ENCODE measurements at regions not wholly inside any gene's neighbourhood (a gene's known extent, or its start where the extent isn't known, plus 50 kb on each side); places are given as distances from the start of the nearest gene placed in this dataset.

DNA sequence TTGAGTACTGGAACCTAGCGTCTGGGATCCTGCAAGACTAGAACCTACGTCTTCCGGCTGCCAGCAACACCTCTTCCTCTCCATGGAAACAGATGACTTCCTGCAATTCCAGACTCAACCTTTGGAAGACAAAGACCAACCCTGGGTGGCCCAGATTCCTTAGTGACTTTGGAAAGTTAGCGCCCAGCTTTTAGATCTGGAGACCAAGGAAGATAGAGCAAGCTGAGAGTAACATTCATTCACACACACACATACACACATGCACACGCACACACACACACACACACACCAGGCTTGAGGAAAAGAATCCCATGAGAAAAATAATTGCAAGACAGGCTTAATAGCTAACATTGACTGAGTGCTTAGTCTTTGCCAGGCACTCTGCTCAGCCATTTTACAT is 788.9 kb downstream of the UQCRFS1 start:
- DNase-seq: no peak

DNA sequence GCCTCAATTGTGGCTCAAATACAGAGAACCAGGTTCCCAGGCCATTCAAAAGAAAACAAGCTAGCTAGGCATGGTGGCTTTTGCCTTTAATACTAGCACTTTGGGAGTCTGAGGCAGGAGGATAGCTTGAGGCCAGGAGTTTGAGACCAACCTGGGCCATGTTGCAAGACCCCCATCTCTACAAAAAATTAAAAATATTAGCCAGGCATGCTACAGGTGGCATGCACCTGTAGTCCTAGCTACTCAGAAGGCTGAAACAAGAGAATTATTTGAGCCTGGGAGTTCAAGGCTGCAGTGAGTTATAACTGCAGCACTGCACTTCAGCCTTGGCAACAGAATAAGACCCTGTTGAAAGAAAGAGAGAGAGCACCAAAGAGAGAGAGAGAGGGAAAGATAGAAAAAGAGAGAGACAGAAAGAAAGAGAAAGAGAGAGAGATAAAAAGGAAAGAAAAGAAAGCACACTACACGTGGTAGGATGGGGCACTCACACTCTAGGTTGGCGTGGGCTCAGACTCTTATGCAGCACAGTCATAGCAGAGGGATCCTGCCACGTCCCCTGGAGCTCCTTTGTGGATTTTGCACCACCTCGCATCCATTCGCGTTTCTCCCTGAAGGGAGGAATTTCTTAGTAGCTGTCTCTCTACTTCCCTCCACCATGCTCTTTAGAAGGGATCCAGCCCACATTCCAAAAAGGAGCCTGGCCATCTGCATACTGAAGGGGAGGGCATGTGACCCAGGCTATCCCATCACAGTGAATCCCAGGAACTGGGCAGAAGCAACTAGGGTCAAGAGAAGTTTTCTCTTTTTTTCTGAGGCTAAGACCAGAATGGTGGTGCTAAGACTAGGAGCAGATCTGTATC is 789.9 kb downstream of the UQCRFS1 start:
- no peak for DNase-seq

DNA sequence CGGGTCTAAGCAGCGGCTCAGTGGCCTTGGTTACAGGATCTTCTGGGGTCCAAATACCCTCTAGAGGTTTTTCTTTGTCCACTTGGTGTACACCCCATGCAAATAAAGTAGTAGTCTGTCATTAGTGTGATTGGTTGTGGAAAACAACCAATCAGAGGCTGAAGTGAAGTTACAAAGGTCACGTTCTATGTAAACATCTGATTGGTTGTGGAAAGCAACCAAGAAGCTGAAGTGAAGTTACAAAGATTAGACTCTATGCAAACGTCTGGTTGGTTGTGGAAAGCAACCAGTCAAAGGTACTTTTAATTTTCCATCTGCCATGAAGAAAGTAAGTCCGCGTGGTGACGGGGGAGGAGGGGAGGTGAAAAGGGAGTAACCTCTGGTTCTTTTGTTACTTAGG is 790.9 kb downstream of the UQCRFS1 start:
- DNase-seq: no peak

DNA sequence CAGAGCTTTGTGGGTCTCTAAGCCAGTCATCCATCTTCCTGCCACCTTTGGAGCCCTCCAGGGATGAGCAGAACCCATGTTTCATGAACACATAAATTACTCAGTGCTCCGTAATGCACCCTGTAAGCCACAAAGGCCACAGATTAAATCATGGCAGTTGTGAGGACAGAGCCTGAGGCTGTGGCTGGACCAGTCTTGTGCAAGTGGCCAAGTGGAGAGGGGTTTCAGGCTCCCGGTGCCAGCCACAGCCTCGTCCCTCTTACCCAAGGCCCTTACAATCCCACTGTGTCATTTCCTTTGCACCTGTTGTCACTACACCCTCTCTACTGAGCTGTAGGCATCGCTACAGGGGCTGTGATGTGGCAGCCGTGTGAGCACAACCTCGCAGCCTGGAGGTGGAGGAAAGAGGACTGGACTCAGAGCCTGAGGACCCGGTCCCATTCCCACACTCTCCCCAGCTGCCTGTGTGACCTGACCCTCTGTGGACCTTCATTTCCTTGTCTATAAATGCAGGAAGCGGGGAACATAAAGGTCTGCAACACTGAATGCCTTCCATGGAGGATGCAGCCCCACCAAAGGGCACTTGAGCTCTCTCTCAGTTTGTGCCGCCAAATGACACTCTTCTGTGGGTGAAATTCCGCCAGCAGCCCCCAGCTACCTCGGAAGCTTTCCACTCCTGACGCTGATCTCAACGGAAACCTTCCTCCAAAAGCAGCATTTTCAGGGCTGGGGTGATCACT is 792.0 kb downstream of the UQCRFS1 start:
- DNase-seq: no peak

DNA sequence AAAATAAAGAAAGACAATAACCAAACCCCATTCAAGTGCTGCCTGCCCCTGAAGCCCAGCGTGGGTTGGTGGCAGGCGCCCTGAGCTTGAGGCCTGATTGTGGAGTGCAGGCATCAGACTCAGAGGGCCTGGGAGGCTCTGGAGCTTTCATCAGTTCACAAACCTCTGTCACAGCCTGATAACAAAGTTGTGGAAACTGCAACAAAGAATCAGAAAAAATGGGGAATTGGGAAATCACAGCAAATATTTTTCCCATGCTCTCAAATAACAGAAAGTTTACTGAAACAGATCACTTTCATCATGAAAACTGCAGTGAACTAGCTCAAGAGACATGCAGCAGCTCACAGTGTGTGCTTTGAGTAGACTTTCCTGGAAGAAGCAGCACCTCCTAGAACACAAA is 793.6 kb downstream of the UQCRFS1 start:
- no peak for DNase-seq

DNA sequence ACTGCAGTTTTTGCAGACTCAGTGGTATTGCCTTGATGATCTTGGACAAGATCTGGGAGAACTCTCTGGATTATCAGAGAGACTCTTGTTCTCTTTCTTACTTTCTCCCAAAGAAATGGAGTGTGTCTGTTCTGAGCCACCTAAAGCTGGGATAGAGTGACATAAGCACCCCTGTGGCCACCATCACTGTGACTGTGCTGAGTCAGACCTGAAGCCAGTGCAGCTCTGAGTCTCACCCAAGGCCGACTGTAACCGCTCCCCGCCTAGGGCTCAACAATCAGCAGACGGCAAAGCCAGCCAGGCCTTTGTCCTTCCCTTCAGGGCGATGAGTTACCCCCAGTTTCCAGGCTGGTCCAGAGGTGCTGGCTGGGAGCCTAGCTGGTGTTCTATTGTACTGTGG is 795.6 kb downstream of the UQCRFS1 start:
- no peak for DNase-seq

DNA sequence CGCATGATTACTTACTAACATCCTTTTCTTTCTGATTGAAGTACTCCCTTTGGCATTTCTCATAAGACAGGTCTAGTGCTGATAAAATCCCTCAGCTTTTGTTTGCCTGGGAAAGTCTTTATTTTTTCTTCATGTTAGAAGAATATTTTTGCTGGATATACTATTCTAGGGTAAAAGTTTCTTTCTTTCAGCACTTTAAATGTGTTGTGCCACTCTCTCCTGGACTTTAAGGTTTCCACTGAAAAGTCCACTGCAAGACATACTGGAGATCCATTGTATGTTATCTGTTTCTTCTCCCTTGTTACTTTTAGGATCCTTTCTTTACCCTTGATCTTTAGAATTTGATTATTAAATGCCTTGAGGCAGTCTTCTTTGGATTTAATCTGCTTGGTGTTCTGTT is 796.7 kb downstream of the UQCRFS1 start:
- DNase-seq: no peak

DNA sequence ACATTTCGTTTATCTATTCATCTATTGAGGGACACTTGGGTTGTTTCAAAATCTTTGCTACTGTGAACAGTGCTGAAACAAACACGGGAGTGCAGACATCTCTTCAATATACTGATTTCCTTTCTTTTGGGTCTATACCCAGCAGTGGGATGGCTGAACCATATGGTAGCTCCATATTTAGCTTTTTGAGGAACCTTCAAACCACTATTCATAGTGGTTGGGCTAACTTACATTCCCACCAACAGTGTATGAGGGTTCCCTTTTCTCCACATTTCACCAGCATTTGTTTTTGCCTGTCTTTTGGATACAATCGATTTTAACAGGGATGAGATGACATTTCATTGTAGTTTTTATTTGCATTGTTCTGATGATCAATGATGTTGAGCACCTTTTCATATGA is 798.2 kb downstream of the UQCRFS1 start:
- no peak for DNase-seq

DNA sequence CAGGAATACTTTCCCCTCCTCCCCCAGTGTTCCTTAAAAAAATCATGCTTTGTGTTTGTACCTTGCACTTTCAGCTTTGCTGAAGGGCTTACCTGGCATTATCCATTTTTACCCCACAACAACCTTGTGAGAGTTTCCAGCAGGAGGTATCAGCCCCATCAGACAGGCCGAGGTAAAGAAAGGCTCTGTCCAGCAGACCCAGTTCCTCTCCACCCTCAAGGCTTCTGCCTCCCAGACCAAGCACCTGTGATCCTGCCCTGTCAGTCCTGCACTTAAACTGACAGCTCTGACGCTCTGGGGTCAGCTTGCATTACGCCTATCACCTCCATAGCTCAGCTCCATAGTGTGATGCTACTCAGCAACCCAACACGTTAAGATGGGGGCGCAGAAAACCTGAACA is 803.1 kb downstream of the UQCRFS1 start:
- no peak for DNase-seq

DNA sequence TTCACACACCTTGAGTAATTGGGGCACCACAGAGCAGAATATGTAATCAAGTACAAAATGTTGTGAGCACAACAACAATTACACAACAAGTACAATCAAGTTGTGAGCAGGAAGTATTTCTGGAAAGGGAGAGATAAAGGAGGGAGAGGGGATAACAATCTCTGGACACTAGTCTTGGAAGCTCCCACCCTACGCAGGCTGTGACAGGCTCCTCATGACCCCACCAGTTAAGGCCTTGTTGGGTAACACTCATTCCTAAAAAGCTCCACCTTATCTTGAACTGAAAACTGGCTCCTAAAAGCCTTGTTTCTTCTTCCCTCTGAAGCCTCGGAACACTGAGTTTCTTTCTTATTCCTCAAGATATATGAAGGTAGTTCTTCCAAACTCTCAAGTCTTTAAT is 806.0 kb downstream of the UQCRFS1 start:
- no peak for DNase-seq

DNA sequence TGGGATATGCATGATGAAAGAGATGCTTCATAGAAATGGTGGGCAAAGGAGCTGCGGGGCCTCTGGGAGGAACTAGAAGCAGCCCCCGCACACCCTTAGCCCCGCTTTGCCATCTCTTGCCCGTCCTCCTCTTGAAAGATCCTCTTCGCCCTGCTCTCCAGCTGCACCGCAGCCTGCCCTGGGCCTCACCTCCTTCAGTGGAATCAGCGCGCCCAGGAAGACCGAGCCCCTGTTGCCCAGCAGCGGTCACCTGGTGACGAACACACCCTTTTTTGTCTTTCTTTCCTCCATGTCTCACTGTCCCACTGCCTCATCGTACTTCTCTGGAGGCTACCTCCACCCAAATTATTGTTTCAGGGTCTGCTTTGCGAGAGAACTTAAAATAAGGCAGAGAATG is 807.6 kb downstream of the UQCRFS1 start:
- DNase-seq: no peak

DNA sequence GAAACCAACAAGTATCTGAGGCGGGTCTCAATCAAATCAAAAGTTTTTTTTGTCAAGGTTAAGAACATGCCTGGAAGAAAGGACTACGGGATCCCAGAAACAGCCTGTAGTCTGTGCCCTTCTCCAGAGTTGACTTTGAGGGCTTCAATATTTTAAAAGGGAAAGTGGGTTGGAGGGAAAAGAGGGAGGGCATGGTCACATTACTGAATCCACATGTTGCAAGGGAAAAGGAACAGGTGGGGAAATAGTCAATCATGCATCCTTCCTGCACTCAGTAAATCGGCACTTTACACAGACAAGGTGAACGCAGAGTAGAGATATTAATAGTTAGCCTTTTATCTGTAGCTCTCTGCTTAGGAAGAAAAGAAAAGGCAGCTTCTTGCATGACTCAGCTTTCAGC is 808.5 kb downstream of the UQCRFS1 start:
- no peak for DNase-seq

DNA sequence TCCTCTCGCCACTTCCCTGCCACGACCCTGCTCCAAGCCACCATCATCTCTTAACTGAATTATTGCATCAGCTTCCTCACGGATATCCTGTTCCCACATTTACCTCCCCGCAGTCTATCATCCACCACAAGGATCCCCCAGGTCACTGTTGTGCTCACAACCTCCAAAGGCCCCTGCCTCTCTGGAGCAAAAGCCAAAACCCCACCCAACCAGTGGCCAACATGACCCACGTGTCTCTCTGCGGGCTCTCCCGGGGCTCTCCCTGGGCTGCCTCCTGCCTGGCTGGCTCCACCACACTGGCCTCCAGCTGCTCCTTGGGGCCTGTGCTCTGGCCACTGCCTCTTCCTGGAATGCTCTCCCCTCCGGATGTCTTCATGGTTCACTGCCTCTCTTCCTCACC is 809.3 kb downstream of the UQCRFS1 start:
- no peak for DNase-seq

DNA sequence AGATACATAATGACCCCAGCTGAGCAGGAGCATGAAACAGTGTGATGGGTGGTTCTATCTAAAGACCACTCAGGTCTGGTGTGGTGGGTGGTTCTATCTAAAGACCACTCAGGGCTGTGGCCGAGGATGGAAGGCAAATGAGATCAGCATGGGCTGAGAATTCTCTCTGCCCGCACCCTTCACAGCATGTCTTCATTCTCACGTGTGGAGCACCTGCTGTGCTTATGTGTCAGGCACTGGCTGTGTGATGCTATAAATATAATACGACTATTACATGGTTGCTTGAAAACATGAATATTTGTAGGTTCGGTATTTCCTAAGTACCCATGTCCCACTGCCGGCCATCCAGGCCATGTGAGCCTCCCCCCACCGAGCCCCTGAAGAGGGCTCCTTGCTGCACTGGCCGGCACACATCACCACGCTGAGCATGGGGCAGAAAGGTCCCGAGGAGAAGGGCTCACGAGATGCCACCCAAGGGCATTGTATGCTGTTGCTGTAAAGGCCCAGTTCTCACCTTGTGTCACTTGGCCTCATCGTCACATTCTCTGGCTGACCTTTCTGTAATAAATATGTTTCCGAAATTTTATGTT is 810.2 kb downstream of the UQCRFS1 start:
- no peak for DNase-seq

DNA sequence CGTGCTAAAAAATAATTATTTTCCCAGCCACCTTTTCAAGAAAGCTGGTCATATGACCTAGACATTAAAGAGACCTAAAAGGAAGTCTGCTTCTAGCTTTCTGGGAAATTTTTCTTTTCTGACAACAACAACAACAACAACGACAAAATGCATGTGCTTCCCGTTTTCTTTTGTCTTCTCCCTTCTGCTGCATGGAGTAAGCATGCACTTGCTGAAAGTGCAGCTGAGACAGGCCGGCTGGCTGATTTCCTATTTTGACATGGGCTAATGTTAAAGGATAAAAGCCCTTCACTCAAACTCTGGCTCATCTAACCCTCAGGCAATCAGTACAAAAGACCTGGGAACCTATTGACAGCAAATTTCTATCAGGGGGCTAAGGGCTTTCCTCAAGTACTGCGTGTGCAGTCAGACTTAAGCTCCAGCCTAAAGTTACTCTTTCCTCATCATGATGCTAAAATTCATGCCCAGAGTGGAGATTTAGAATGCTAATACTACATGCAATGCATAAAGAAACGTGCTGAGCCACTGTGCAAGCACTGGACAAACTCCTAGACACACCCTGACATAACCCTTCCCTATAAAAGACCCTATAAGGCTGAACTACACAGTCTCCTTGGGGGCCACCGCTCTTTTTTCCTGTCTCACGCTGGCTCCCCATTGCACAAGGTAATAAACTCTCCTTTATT is 811.1 kb downstream of the UQCRFS1 start:
- no peak for DNase-seq

DNA sequence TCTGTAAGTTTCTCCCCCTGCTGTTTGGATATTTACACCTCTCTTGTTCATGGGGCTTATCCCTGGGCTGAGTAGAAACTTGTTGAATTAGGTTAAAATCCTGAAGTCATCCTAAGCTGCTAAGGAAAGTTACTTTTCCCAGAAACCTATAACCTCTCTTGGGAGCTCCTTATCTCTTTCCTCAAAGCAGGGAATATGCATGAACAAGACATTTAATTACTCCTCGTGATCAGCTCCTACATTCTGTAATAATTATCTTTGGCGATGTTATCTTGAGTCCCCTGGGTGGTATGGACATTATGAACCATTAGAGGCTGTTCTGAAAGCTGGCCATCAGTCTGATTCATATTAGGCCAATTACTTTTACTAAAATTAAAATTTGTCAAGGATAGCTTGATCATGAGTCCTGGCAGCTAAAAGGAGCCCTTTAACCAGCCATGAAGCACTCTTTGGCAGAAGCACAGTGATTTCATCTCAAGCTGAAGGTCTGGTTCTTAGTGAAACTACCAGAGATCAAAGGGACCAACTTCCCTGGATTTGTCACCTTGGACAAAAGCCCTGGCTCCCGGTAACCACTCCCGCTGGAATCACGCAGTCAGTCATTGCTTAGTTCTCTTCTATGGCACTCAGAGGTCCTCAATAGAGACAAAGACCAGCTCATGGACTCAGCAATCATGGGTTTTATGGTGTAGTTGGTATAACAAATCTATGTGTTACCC is 811.8 kb downstream of the UQCRFS1 start:
- DNase-seq: no peak

DNA sequence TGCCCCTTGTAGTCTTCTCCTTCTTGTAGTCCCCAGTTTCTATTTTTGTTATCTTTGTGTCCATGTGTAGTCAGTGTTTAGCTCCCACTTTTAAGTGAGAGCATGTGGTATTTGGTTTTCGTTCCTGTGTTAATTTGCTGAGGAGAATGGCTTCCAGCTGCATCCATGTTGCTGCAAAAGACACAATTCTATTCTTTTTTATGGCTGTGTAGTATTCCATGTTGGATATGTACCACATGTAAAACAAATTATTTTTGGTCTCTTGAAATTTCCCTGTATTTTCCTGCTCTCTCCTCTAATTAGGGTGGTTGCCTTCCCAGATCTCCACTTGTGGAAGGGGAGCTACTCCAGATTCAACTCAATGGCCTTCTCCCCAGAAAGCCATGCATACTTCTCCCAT is 813.8 kb downstream of the UQCRFS1 start:
- no peak for DNase-seq

DNA sequence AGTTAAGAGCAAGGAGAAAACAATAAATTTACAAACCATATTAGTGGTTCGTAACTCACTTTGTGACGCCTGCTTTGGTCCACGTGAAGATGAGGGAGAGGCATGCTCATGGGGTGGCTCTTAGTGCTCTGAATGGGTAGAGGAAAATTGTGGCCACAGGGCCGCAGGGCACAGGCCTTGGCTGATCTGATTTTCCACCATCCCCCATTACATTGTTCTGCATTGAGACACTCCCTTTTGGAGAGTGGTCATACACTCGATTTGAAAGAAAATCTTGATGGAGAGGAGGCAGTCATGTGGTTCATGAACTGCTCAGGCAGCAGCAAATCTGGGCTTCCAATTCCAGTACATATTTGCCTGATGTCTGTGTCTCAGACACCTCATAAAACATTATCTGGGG is 815.2 kb downstream of the UQCRFS1 start:
- no peak for DNase-seq

DNA sequence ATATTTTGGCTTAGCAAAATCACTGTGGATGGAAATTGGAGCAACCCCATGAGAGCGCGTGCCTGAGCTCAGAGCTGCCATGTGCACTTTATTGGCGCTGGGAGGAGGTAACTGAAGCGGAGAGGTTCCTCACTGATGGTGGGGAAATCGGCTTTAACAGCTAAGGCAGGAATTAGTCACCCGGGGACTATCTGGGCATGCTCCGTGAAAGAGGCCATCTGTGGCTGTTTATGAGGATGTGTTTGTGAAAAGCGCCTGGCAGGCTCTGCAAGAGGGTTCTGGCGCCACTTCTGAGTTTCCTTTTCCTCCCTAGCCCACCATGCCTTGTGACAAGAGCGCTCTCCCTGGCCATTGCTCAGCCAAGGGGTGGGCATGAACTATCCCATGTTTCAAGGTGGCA is 815.6 kb downstream of the UQCRFS1 start:
- no peak for DNase-seq

DNA sequence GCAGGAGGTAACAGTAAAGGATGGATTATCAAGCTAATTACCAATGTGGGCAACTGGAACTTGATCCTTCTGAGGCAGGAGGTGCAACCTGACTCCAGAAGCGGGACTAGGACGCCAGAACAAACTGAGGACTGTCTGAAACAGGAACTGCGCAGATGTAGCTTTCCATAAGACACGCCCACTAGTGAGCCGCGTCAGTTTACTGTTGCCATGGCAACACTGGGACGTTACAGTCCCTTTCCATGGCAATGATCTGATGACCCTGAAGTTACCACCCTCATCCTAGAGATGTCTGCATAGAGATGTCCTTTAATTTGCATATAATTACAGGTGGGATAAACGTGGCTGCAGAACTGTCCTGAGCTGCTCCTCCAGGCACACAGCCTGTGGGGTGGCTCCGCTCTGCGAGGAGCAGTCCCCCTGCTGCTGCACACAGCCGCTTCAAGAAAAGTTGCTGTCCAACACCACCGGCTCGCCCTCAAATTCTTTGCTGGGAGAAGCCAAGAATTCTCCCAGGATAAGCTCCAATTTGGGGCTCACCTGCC is 816.6 kb downstream of the UQCRFS1 start:
- DNase-seq: no peak

DNA sequence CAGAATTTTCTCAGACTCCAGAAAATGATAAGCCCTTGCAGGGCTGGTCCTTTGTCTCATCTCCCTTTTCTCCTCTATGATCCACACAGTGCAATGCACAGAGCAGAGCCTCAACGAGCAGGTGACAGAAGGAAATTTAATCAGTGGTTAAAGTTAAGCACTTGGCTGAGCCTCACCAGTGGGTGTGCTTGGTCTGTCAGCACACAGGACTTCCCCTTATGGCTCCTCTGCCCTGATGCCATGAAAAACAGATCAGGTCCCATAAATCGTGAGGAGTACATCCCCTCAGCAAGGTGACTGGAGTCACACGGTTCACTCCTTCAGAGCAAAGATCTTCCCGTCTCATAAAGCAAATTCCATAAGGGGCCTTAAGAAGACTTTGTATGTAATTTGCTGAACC is 818.2 kb downstream of the UQCRFS1 start:
- no peak for DNase-seq

DNA sequence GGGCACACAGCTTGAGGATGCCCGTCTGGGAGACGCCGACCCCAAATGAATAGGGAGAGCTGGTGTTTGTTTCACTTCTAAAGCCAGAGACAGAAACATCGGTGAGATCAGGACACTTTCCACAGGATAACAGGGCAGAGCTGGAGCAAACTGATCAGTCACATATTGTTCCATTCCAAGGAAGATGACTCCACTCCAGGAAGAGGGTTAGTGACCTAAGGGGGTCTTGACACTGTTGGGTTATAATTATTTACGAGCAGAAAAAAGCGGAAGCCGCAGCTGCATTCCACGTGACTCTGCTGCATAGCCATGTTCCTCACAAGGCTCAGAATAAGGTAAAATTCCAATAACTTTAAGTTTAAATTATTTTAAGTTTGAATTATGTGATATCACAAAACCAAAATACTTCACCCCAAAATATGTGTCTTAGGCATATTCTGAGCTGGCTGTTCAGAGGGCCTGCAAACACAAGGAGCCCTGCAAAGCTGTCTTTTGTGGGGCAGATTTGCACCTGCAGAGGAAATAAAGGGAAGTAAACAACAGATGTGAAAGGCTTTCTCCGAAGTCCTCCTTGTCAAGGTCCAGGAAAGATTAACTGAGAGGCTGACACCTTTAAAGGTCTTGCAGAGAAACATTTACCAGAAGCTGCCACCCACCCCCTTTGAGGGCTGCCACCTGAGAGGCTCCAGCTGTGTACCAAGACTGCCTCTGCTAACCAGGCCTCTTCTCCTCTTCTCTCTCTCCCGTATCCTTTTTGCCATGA is 819.2 kb downstream of the UQCRFS1 start:
- DNase-seq: no peak
